SK-N-MC (cell line): ENCODE measurements at regions not wholly inside any gene's neighbourhood (a gene's known extent, or its start where the extent isn't known, plus 50 kb on each side); places are given as distances from the start of the nearest gene placed in this dataset.

ENCODE experiments used
- EZH2 ChIP-seq: fragments of 200-600 bp; sonication (generic); IDR thresholded peaks from one replicate; pipeline ENCODE4 v1.6.1; 2017; ENCODE audit warnings: antibody characterized with exemption
- FOXP2 ChIP-seq: optimal IDR thresholded peaks from 2 replicates; pipeline ENCODE3; 2011; ENCODE audit warnings: mild to moderate bottlenecking, moderate library complexity; ENCODE audit not compliant: insufficient read depth; ENCODE audit errors: extremely low read length, control extremely low read depth
- POLR2AphosphoS5 ChIP-seq: IDR thresholded peaks from 2 replicates; pipeline ENCODE4 v1.6.1; 2012; ENCODE audit warnings: mild to moderate bottlenecking, low read depth, low read length, borderline replicate concordance

- no peak for TF ChIP-seq POLR2AphosphoS5
- TF ChIP-seq EZH2 = no peak
- TF ChIP-seq FOXP2 = no peak
These were observed 115.9 kb downstream of the OMA1 start for GRCh38 chr1:58430421-58431275.
